ENCODE measurements at regions not wholly inside any gene's neighbourhood (a gene's known extent, or its start where the extent isn't known, plus 50 kb on each side); places are given as distances from the start of the nearest gene placed in this dataset.

- TF ChIP-seq, protein P1, sequence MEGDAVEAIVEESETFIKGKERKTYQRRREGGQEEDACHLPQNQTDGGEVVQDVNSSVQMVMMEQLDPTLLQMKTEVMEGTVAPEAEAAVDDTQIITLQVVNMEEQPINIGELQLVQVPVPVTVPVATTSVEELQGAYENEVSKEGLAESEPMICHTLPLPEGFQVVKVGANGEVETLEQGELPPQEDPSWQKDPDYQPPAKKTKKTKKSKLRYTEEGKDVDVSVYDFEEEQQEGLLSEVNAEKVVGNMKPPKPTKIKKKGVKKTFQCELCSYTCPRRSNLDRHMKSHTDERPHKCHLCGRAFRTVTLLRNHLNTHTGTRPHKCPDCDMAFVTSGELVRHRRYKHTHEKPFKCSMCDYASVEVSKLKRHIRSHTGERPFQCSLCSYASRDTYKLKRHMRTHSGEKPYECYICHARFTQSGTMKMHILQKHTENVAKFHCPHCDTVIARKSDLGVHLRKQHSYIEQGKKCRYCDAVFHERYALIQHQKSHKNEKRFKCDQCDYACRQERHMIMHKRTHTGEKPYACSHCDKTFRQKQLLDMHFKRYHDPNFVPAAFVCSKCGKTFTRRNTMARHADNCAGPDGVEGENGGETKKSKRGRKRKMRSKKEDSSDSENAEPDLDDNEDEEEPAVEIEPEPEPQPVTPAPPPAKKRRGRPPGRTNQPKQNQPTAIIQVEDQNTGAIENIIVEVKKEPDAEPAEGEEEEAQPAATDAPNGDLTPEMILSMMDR (IDR thresholded peaks at IDR 0.05) = no peak
- TF ChIP-seq POLR2A (IDR thresholded peaks at IDR 0.05) = no peak
These were observed 307.9 kb upstream of the SYT1 start for GRCh38 chr12:78556651-78557050.

Data from thyroid gland (tissue), 4 donors.